Activated CD4-positive, alpha-beta T cell treated with anti-CD3 and anti-CD28 coated beads, Interleukin-2, Interleukin-6, amounts not matched to agents 100 ng/mL and 50 ng/mL, durations not matched to agents 16 hours and 8 hours (primary cell): ENCODE measurements at regions not wholly inside any gene's neighbourhood (a gene's known extent, or its start where the extent isn't known, plus 50 kb on each side); places are given as distances from the start of the nearest gene placed in this dataset.

Source experiments
- DNase-seq: peaks from one replicate; pipeline ENCODE4 v3.0.0-alpha.2; 2020

DNA sequence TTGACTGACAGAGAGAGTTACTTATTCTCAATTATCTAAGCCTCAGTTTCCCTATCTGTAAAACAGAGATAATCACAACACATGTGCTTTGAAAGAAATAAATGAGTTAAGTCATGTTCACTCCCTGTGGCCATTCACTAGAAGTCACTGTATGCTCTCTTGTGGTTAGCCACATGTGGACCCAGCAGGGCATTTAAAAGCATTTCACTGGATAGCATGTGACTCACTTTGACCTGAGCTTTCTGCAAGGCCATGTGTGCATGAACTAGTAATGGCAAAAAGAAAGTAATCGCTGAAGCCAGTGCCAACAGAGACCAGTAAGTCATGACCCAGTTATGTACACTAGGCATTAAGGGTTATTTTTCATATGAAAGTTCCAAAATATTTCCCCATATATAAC lies 557.0 kb upstream of the IGFBP3 start:
- no peak for DNase-seq

DNA sequence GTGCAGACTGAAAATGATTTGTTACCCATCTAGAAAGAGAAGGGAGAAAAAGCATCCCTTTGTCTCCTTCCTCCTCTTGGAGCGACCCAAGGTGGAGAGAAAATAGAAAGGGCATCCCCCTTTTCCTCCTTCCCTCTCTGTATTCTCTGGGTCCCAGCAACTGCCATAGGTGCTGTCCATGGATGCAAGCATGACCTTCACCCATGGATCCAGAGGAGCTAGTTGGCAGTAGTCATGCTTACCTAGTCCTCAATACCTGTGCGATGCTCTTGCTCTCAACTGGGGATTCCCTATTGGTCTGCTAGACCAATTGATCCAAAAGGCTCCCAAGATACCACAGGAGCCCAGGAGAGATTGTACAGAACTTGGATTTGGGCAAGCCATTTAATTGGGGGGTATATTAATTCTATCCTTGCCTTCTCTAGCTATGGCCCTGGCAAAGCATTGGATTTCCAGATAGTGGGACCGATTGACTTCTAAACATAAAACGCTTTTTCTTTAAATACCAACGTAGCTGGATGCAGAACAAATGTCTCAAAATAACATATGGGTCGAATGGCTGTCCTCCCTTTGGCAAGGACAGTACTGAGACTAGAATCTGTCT lies 547.8 kb upstream of the IGFBP3 start:
- no peak for DNase-seq

- no peak for DNase-seq
Measured at GRCh38 chr7:46463170-46463569, 542.1 kb upstream of the IGFBP3 start.

- DNase-seq, result no peak
Measured at GRCh38 chr7:46461334-46461777, 540.3 kb upstream of the IGFBP3 start.

DNA sequence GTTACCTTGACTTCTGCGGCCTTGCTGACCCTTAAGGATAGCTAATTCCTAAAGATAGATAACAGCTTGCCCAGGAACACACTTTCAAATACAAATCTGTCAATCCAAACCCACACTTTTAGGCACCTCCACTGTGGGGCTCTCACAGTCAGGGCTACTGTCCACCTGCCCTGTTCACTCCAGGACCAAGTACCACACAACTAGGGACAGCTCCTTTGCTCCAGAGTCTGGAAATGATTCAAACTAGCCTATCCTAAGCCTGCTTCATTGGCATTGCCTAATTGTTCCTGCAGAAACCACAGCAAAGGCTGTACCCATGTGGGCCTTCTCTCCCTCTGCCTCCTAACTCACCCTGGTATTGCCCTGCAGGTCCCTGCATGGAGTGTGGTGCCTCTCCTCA lies 538.9 kb upstream of the IGFBP3 start:
- DNase-seq, result no peak

- no peak for DNase-seq
Measured at GRCh38 chr7:46454816-46455215, 533.7 kb upstream of the IGFBP3 start.

DNA sequence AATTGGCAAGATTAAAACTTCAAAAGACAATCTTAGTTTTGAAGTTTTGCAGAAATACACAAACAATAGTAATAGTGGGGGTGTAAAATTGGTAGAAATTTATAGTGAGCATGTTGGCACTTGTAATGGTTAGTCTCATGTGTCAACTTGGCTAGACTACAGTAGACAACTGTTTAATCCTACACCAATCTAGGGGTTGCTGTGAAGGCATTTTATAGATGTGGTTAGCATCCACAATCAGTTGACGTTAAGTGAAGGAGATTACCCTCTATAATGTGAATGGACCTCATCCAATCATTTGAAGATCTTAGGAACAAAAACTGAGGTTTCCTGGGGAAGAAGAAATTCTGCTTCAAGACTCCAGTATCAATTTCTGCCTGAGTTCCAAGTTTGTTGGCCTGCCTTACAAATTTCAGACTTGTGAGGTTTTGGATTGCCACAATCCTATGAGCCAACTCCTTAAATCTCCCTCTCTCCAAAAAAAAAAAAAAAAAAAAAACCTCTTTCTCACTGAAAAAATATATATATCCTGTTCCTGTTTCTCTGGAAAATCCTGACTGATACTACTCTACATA lies 531.6 kb upstream of the IGFBP3 start:
- no peak for DNase-seq

DNA sequence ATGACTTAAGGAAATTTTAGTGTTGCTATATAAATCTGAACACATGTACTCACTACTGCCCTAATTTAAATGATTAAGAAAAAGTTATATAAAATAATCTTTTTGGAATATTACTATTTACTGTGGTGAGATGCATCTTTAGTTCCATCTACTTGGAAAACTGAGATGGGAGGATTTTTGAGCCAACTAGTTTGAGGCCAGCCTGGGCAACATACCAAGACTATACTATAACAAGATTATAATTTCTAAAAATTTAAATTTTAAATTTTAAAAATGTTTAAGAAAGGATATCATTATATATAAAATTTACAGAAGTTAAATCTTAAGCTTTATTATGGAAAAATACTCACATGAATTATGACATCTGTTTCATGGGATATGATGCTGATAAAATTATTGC lies 530.8 kb upstream of the IGFBP3 start:
- DNase-seq, result no peak

GRCh38 chr7:46450886-46451285 lies 529.8 kb upstream of the IGFBP3 start:
- no peak for DNase-seq

DNA sequence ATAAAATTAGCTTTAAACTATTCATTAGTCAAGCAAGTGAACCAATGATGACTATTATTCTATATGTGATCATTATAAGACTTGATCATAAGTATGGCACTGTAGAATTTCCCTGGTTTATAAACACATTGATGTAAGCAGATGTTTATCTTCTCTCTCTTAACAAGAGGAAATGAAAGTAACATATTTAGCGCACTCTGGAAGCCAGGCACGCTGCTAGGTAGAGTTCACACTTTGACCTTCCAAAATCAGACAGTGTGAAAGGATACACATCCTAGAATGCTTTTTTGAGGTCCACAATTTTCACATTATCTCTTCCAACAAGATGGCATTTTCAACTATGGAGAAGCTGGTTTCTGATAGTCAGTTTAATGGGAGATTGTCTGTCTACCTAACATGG lies 529.4 kb upstream of the IGFBP3 start:
- no peak for DNase-seq

DNA sequence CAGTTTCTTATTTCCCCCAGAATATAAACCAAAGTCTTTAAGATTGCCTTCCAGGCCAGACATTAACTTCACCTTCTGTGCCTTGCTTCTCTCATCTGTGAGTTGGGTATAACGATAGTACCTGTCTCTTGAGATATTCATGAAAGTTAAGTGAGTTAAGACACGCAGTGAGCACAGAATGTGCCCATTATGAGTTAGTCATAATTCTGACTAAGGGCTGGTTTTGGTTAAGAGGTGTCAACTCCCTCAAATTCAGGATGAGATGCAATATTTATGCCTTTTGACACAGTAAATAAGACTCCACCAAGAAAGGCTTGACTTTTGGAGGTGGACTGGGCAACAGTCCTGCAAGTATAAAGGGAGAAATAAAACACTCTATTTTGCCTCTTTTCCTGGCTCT lies 528.7 kb upstream of the IGFBP3 start:
- DNase-seq, result no peak

DNA sequence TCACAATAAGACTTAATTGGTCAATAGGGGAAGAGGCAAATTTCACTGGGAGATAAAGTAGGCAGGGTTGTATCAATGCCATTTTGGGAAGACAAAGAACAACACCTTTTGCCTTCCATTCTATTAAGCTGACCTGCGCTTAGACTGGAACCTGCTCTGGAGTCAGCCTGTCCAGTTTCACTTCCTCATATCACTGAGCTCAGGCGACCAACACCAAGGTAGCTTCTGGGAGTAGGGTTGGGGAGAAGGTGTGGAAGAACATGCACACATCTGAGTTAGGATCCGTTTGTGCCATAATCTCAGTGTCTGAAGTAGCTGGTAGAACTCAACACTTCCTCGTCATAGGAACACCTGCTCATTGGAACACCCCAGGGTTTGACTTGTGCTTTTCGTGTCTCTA lies 527.4 kb upstream of the IGFBP3 start:
- DNase-seq, result no peak

- DNase-seq, result no peak
Measured at GRCh38 chr7:46446151-46446550, 525.1 kb upstream of the IGFBP3 start.

- DNase-seq, result no peak
Measured at GRCh38 chr7:46444256-46444655, 523.2 kb upstream of the IGFBP3 start.

DNA sequence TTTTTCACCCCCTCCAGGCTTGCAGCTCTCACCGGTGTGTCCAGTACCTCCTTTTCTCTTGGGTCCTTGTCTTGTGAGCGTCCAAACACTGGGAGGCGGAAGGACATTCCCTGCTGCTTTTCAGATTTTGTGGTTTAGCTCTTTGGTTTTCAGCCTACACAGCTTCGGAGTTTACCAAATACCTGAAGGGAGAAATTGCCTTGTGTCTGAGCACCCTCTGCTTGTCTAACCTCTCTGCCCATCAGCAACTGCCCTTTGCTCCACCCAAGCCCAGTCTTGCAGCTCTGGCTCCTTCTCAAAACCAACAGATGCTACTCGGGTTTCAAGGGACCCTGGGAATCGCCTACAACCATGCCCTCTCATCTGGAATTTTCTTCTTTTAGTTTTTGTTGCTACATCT lies 519.1 kb upstream of the IGFBP3 start:
- no peak for DNase-seq

DNA sequence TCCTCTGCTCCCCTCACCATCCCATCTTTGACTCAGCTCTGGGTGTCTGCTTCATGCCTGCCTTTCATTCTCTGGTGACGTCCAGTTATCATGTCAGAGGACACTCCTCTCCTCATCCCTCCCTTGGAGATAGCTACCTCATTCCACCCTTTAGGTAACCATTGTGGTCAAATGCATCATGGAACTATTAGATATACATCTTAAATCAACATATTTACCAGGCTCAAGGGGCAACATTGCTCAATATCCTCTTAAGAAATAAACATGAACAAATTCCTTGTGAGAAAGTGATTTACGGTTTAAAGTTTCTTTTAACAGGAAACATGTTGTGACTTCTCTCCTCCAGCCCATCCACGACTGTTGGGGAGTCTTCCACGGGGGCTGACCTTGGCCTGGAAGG lies 511.6 kb upstream of the IGFBP3 start:
- no peak for DNase-seq

DNA sequence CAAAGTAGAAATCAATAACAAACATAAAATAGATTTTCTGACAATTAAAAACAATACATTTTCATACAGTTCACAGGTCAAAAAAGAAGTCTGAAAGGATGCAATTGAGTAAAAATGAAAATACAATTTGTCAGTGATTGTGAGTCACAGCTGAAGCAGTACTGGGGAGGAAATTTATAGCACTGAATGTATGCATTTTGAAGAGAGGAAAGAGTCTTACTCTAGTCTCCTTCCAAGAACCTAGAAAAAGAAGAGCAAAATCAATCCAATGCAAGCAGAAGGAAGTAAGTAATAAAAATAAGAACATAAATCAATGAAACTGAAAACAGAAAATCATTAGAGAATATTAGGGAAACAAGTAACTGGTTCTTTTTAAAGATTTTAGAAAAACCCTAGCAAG lies 507.2 kb upstream of the IGFBP3 start:
- no peak for DNase-seq

GRCh38 chr7:46424934-46425333 lies 503.9 kb upstream of the IGFBP3 start:
- DNase-seq, result no peak

- DNase-seq, result no peak
Measured at GRCh38 chr7:46421441-46422230, 500.6 kb upstream of the IGFBP3 start.

DNA sequence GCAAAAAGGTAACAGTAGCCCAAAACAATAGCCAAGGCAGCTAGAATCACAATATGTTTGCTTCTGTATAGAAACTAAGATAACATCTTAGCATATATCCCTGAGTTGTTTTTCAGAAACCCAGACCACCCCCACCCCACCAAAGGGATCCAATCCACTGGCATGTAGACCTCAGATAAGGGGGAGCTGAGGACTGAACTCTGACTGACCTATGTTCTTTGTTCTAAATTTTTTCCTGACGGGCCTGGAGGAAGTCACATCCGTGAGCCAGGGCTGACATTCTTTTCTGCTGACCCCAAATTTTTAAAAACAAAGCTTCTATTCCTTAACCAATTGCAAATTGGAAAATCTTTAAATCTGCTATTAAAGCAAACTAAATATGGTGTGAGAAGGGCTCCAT lies 493.9 kb upstream of the IGFBP3 start:
- no peak for DNase-seq

GRCh38 chr7:46411236-46411635 lies 490.2 kb upstream of the IGFBP3 start:
- DNase-seq, result no peak

- no peak for DNase-seq
Measured at GRCh38 chr7:46407125-46407524, 486.1 kb upstream of the IGFBP3 start.

DNA sequence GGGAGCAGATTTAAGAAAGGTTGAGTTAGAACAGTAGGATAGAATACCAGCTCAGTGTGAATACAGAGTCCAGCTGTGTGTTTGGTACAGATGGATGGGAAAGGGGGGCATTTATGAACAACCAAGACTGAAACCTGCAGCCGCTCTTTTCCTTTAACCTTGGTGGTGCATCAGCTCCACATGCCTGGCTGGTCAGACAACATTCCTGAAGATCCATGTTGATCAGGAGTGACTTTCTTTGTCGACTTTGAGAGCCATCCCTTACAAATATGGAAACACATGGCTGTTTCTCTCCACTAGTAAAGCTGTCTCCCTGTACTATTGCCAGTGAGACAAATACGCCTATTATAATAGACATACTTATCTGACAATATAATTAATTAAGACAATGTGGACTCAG lies 476.5 kb upstream of the IGFBP3 start:
- DNase-seq, result no peak

GRCh38 chr7:46396481-46396880 lies 475.4 kb upstream of the IGFBP3 start:
- no peak for DNase-seq

DNA sequence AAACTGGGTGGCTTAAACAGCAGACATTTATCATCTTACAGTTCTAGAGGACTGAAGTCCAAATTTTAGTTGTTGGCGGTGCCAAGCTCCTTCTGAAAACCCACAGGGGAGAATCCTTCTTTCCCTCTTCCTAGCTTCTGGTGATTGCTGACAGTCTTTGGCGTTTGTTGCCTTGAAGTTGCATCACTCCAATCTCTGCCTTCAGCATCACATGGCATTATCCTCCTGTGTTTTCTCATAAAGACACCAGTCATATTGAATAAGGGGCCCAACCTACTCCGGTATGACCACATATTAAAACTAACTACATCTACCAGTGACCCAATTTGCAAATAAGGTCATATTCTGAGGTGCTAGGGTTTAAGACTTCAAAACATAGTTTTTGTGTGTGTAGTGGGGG lies 472.1 kb upstream of the IGFBP3 start:
- DNase-seq, result no peak
